OCI-LY1 (cell line): ENCODE measurements at regions not wholly inside any gene's neighbourhood (a gene's known extent, or its start where the extent isn't known, plus 50 kb on each side); places are given as distances from the start of the nearest gene placed in this dataset.

Source experiments
- H2AFZ ChIP-seq: fragments of 200-600 bp; sonication (generic), shearing (Covaris generic); 2 replicates; pipeline ENCODE4 v1.6.0; 2014; ENCODE audit warnings: antibody characterized with exemption, mild to moderate bottlenecking, low read length
- H3F3A ChIP-seq: fragments of 200-600 bp; sonication (generic), shearing (Covaris generic); 2 replicates; pipeline ENCODE4 v1.6.0; 2014; ENCODE audit warnings: mild to moderate bottlenecking, antibody characterized with exemption, low read length, moderate library complexity; ENCODE audit not compliant: insufficient read depth
- H3K27ac ChIP-seq: fragments of 200-600 bp; sonication (generic); 2 replicates; pipeline ENCODE4 v1.5.1; 2014; ENCODE audit warnings: low read length, mixed run types, mild to moderate bottlenecking, low read depth; ENCODE audit not compliant: poor library complexity, severe bottlenecking
- H3K27me3 ChIP-seq: fragments of 200-600 bp; sonication (generic); 2 replicates; pipeline ENCODE4 v1.6.0; 2014; ENCODE audit warnings: antibody characterized with exemption, mild to moderate bottlenecking, low read length, moderate library complexity; ENCODE audit not compliant: insufficient read depth
- H3K36me3 ChIP-seq: fragments of 200-600 bp; sonication (generic); 2 replicates; pipeline ENCODE4 v1.6.1; 2014; ENCODE audit warnings: mild to moderate bottlenecking, antibody characterized with exemption, low read length, moderate library complexity, mixed read lengths; ENCODE audit not compliant: insufficient read depth
- H3K4me1 ChIP-seq: fragments of 200-600 bp; sonication (generic); 2 replicates; pipeline ENCODE4 v1.5.1; 2014; ENCODE audit warnings: mild to moderate bottlenecking, low read length, moderate library complexity; ENCODE audit not compliant: insufficient read depth, severe bottlenecking
- H3K4me2 ChIP-seq: fragments of 200-600 bp; sonication (generic), shearing (Covaris generic); 2 replicates; pipeline ENCODE4 v1.6.1; 2014; ENCODE audit warnings: low read length
- H3K4me3 ChIP-seq: fragments of 200-600 bp; sonication (generic); 2 replicates; pipeline ENCODE4 v1.5.1; 2014; ENCODE audit warnings: low read length, low read depth, mild to moderate bottlenecking, mixed read lengths; ENCODE audit not compliant: poor library complexity, severe bottlenecking
- H3K79me2 ChIP-seq: fragments of 200-600 bp; shearing (Covaris generic); 2 replicates; pipeline ENCODE4 v1.6.1; 2016; ENCODE audit warnings: mixed run types, low read length, mixed read lengths; ENCODE audit not compliant: insufficient read depth
- H3K9ac ChIP-seq: fragments of 200-600 bp; sonication (generic), shearing (Covaris generic); 2 replicates; pipeline ENCODE4 v1.6.1; 2014; ENCODE audit warnings: mild to moderate bottlenecking, low read length, mixed read lengths
- H3K9me2 ChIP-seq: fragments of 200-600 bp; sonication (generic), shearing (Covaris generic); 2 replicates; pipeline ENCODE4 v1.6.1; 2014; ENCODE audit warnings: low read depth, mild to moderate bottlenecking, low read length, mixed read lengths
- H3K9me3 ChIP-seq: fragments of 200-600 bp; shearing (Covaris generic); 2 replicates; pipeline ENCODE4 v1.6.1; 2014; ENCODE audit warnings: low read length, mixed read lengths
- H4K20me1 ChIP-seq: fragments of 200-600 bp; sonication (generic), shearing (Covaris generic); 2 replicates; pipeline ENCODE4 v1.6.0; 2016; ENCODE audit warnings: mild to moderate bottlenecking, low read length; ENCODE audit not compliant: insufficient read depth
- CTCF ChIP-seq: fragments of 200-600 bp; sonication (generic), shearing (Covaris generic); IDR thresholded peaks from 2 replicates; pipeline ENCODE4 v1.5.1; 2017; ENCODE audit warnings: mild to moderate bottlenecking, antibody characterized with exemption, low read length, moderate library complexity, mixed read lengths
- EZH2 ChIP-seq: fragments of 200-600 bp; sonication (generic), shearing (Covaris generic); IDR thresholded peaks from 2 replicates; pipeline ENCODE4 v1.8.0; 2017; ENCODE audit warnings: borderline replicate concordance, mixed run types, mild to moderate bottlenecking, antibody characterized with exemption, low read length, moderate library complexity, mixed read lengths

DNA sequence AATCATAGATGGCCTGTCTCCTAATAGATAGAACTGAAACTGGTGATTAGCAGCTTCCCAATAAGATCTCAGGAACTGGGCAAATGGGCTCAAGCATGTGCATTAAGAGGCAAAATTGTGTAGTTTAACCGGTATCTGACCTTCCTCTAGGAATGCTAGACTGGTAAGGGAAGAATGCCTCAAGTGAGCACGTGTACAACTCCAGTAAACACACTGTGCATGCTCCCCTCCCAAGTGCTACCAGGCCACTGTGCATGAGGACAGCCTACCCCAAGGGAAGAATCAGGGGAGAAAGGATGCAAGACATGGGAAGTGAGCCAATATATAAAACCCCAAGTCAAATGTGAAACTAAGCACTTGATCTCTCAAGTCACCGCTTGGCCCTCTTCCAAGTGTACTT is 1157.4 kb upstream of the CDH18 start:
- H3K79me2 ChIP-seq: no peaks in the 10 kb centered on the region
- no peaks in the 10 kb centered on the region for H4K20me1 ChIP-seq
- no peak overlapping the region for H3K4me3 ChIP-seq
- no peak overlapping the region for H3K9ac ChIP-seq
- H3K4me2 ChIP-seq: no peak overlapping the region
- no peak overlapping the region for H2AFZ ChIP-seq
- H3K36me3 ChIP-seq: no peaks in the 10 kb centered on the region
- H3F3A ChIP-seq: no peaks in the 10 kb centered on the region
- H3K9me2 ChIP-seq: no peaks in the 10 kb centered on the region
- no peaks in the 10 kb centered on the region for H3K27me3 ChIP-seq
- no peaks in the 10 kb centered on the region for H3K4me1 ChIP-seq
- no peak overlapping the region for H3K27ac ChIP-seq
- TF ChIP-seq CTCF (no peak), EZH2 (no peak)
- H3K9me3 ChIP-seq: no peaks in the 10 kb centered on the region

DNA sequence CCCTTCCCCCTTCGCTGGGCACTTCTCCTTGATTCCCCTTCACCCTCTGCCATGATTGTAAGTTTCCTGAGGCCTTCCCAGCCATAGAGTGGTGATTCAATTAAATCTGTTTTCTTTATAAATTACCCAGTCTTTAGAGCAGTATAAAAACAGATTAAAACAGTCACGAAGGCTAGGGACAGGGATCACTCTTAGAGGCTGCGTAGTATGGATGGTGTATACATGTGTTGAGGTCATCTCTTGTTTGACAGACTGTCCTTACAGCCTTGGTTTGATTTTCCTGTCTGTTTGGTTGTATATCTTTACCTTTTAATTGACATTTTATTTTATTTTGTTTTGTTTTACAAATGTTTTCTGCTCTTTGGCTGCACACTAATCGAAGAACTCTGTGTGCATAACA is 1155.7 kb upstream of the CDH18 start:
- H4K20me1 ChIP-seq: no peaks in the 10 kb centered on the region
- H3K27me3 ChIP-seq: no peaks in the 10 kb centered on the region
- H3F3A ChIP-seq: no peaks in the 10 kb centered on the region
- TF ChIP-seq CTCF: no peak
- TF ChIP-seq EZH2: no peak
- H2AFZ ChIP-seq: no peak overlapping the region
- no peak overlapping the region for H3K27ac ChIP-seq
- no peaks in the 10 kb centered on the region for H3K4me1 ChIP-seq
- no peaks in the 10 kb centered on the region for H3K9me2 ChIP-seq
- no peaks in the 10 kb centered on the region for H3K79me2 ChIP-seq
- no peaks in the 10 kb centered on the region for H3K36me3 ChIP-seq
- H3K9me3 ChIP-seq: no peaks in the 10 kb centered on the region
- no peak overlapping the region for H3K9ac ChIP-seq
- no peak overlapping the region for H3K4me3 ChIP-seq
- no peak overlapping the region for H3K4me2 ChIP-seq

DNA sequence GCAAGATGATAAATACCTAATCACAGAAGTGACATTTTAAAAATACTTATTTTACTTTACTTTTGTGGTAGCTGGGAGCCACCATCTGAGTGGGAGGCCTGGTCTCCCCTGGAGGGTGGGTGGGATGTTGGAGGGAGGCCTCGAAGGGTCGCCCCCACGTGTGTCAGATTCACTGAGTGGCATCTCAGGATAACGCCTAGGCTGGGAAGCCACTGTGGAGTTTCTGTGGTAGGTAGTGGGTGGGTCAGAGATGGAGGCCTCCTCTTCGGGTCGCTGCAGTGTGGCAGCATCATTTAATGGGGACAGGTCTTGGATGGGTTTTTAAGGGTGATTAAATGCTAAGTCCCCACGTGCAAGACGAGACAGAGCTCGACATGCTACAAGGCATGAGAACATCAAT is 1154.8 kb upstream of the CDH18 start:
- Histone ChIP-seq H3K27me3 (no peaks in the 10 kb centered on the region), H3K9ac (no peak overlapping the region), H3K4me1 (no peaks in the 10 kb centered on the region), H3K79me2 (no peaks in the 10 kb centered on the region), H3K36me3 (no peaks in the 10 kb centered on the region), H3K4me2 (no peak overlapping the region), H3K4me3 (no peak overlapping the region), H3K9me2 (no peaks in the 10 kb centered on the region), H2AFZ (no peak overlapping the region), H3F3A (no peaks in the 10 kb centered on the region), H4K20me1 (no peaks in the 10 kb centered on the region), H3K27ac (no peak overlapping the region), H3K9me3 (no peaks in the 10 kb centered on the region)
- TF ChIP-seq CTCF (no peak), EZH2 (no peak)
